HL-60 (cell line): ENCODE measurements at regions not wholly inside any gene's neighbourhood (a gene's known extent, or its start where the extent isn't known, plus 50 kb on each side); places are given as distances from the start of the nearest gene placed in this dataset.

ENCODE experiments used
- DNase-seq, 2 experiments: peaks; one replicate each; pipeline ENCODE4 v3.0.0-alpha.2; 2010 to 2020; ENCODE audit warnings: low read depth in 1 of 2, low spot score in 1 of 2
- H3K27ac ChIP-seq: fragments of 250-450 bp; sonication (Bioruptor Pico); replicated peaks from 2 replicates; pipeline ENCODE4 v1.5.1; 2020; ENCODE audit warnings: mild to moderate bottlenecking, moderate library complexity
- H3K27me3 ChIP-seq: fragments of 250-450 bp; sonication (Bioruptor Pico); 2 replicates; pipeline ENCODE4 v1.5.1; 2021; ENCODE audit warnings: mild to moderate bottlenecking, moderate library complexity; ENCODE audit not compliant: insufficient read depth, poor library complexity, severe bottlenecking
- H3K4me3 ChIP-seq: replicated peaks from 2 replicates; pipeline ENCODE4 v1.5.1; 2011; ENCODE audit warnings: mild to moderate bottlenecking, control low read depth, low read length; ENCODE audit not compliant: insufficient read depth
- GABPA ChIP-seq: IDR thresholded peaks from 2 replicates; pipeline ENCODE4 v1.6.1; 2012; ENCODE audit warnings: low read depth
- POLR2AphosphoS5 ChIP-seq: IDR thresholded peaks from 2 replicates; pipeline ENCODE4 v1.6.1; 2012; ENCODE audit warnings: low read depth
- SPI1 ChIP-seq: IDR thresholded peaks from 2 replicates; pipeline ENCODE4 v1.6.1; 2012; ENCODE audit warnings: low read depth, mild to moderate bottlenecking, borderline replicate concordance
- TF ChIP-seq, protein P1 (sequence below): IDR thresholded peaks from one replicate; pipeline ENCODE4 v1.5.1; 2011; ENCODE audit warnings: low read length, control low read depth, inconsistent platforms; ENCODE audit not compliant: insufficient read depth
- TF ChIP-seq, protein P2 (sequence below): IDR thresholded peaks from 2 replicates; pipeline ENCODE4 v1.6.1; 2012; ENCODE audit warnings: low read depth; ENCODE audit not compliant: insufficient replicate concordance

DNA sequence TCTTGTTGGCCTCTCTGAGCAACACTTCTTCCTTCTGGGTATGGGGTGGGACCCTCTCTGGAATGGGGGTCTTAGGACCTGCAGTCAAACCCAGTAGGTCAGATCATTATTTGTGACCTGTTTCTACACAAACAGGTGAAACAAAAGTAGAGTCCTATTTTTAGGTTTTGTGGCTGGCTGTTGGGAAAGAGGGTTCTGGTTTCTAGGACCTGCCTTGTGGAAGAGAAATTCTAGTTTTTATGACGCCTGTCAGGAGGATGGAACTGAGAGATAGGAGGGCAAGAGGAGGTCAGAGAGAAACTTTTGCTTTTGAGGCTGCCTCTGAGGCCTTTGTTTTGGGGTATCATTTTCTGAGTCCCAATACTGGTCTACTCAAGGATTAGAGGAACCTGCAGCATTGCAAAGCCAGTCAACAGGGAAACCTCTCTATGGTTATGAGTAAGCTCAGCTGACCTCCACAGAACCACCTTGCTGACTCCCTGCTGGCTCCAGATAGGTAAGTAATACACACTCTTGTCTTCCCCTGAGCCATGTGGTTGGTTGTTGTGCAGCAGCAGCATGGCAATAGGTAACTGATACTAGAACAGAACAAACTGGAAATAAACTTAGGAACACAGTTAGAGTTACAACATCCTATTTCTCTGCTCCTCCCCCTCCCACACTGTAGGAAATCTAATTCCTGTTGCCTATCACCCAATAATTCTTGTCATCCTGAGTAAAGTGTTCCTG lies 114.7 kb upstream of the VCX3B start:
- Histone ChIP-seq H3K4me3 (no peak overlapping the region), H3K27ac (no peak overlapping the region), H3K27me3 (no peaks in the 10 kb centered on the region)
- TF ChIP-seq, protein P1, sequence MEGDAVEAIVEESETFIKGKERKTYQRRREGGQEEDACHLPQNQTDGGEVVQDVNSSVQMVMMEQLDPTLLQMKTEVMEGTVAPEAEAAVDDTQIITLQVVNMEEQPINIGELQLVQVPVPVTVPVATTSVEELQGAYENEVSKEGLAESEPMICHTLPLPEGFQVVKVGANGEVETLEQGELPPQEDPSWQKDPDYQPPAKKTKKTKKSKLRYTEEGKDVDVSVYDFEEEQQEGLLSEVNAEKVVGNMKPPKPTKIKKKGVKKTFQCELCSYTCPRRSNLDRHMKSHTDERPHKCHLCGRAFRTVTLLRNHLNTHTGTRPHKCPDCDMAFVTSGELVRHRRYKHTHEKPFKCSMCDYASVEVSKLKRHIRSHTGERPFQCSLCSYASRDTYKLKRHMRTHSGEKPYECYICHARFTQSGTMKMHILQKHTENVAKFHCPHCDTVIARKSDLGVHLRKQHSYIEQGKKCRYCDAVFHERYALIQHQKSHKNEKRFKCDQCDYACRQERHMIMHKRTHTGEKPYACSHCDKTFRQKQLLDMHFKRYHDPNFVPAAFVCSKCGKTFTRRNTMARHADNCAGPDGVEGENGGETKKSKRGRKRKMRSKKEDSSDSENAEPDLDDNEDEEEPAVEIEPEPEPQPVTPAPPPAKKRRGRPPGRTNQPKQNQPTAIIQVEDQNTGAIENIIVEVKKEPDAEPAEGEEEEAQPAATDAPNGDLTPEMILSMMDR, result no peak
- no peak for TF ChIP-seq GABPA
- TF ChIP-seq POLR2AphosphoS5, result no peak
- no peak for TF ChIP-seq SPI1
- TF ChIP-seq, protein P2, sequence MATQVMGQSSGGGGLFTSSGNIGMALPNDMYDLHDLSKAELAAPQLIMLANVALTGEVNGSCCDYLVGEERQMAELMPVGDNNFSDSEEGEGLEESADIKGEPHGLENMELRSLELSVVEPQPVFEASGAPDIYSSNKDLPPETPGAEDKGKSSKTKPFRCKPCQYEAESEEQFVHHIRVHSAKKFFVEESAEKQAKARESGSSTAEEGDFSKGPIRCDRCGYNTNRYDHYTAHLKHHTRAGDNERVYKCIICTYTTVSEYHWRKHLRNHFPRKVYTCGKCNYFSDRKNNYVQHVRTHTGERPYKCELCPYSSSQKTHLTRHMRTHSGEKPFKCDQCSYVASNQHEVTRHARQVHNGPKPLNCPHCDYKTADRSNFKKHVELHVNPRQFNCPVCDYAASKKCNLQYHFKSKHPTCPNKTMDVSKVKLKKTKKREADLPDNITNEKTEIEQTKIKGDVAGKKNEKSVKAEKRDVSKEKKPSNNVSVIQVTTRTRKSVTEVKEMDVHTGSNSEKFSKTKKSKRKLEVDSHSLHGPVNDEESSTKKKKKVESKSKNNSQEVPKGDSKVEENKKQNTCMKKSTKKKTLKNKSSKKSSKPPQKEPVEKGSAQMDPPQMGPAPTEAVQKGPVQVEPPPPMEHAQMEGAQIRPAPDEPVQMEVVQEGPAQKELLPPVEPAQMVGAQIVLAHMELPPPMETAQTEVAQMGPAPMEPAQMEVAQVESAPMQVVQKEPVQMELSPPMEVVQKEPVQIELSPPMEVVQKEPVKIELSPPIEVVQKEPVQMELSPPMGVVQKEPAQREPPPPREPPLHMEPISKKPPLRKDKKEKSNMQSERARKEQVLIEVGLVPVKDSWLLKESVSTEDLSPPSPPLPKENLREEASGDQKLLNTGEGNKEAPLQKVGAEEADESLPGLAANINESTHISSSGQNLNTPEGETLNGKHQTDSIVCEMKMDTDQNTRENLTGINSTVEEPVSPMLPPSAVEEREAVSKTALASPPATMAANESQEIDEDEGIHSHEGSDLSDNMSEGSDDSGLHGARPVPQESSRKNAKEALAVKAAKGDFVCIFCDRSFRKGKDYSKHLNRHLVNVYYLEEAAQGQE, result no peak
- no peak for DNase-seq

DNA sequence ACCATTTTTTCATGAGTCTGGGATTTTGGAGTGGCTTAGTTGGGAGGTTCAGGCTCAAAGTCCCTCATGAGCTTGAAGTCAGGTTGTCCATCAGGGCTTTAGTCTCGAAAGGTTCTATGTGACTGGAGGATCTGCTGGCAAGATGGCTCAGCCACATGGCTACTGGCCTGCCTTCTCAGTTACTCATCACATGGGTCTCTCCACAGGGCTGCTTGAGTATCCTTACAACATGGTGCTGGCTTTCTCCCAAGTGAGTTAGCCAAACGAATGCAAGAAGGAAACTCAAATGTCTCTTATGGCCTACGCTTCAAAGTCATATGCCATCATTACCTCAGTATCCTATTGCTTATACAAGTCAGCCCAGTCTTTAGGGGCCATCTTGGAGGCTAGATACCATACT lies 106.3 kb upstream of the VCX3B start:
- Histone ChIP-seq H3K27ac (no peak overlapping the region), H3K27me3 (no peaks in the 10 kb centered on the region), H3K4me3 (no peak overlapping the region)
- TF ChIP-seq GABPA (no peak), POLR2AphosphoS5 (no peak), SPI1 (no peak)
- TF ChIP-seq, protein P1, result no peak
- TF ChIP-seq, protein P2, result no peak
- DNase-seq, result no peak

DNA sequence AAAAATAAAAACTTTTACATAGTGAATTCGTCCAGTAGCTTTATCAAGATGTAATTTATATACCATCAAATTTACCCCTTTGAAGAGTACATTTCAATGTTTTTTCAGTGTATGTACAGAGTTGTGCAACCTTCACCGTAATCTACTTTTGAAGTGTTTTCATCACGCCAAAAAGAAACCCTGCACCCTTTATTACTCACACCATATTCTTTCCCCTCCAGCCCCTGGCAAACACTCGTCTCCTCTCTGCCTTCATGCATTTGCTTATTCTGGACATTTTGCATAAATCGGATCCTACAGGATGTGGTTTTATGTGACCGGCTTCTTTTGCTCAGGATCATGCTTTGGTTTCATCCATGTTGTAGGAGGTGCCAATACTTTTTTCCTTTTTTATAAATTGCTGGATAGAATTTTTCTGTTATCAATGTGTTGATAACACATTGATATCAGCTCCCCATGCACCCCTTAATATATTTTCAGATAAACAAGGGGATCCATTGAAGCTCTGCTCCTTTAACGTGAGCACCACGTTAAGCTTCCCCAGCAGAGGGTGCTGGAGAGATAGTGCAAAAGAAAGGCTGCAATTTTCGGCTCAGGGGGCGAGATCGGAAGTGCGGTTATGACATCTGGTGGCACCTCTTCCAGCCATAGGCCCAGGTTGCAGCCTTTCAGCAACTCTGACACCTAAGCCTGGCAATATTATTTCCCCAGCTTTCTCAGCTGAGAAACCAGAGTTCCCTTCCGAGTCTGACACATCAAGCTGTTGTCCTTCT lies 100.1 kb upstream of the VCX3B start:
- Histone ChIP-seq H3K27me3 (no peaks in the 10 kb centered on the region), H3K4me3 (no peak overlapping the region), H3K27ac (no peak overlapping the region)
- TF ChIP-seq SPI1 (no peak), POLR2AphosphoS5 (no peak)
- TF ChIP-seq, protein P1, result no peak
- TF ChIP-seq, protein P2, result no peak
- DNase-seq, result peak in 1 of 2 experiments; percentile 23
